ENCODE measurements at regions not wholly inside any gene's neighbourhood (a gene's known extent, or its start where the extent isn't known, plus 50 kb on each side); places are given as distances from the start of the nearest gene placed in this dataset.
"Not testable (repeated sequence)": the region's sequence is repeated elsewhere in the genome, so short reads cannot be mapped to it uniquely, and the experiment has no call there.

- no peak overlapping the region for H3K4me3 ChIP-seq (ENCODE audit: control insufficient read depth, low read depth, low read length)
- DNase-seq (ENCODE audit: low read depth), result no peak
- no peak for TF ChIP-seq CTCF (conservative IDR thresholded peaks at IDR 0.05; ENCODE audit: control insufficient read depth, insufficient read depth, low read depth, low read length)
Measured at GRCh38 chrX:65203545-65203944, 227.3 kb upstream of the ZC4H2 start.

GRCh38 chrX:65196758-65197360 lies 220.6 kb upstream of the ZC4H2 start:
- no peak overlapping the region for H3K4me3 ChIP-seq (ENCODE audit: control insufficient read depth, low read depth, low read length)
- DNase-seq (ENCODE audit: low read depth), result no peak
- TF ChIP-seq CTCF (conservative IDR thresholded peaks at IDR 0.05; ENCODE audit: control insufficient read depth, insufficient read depth, low read depth, low read length), result no peak

GRCh38 chrX:65195621-65196020 lies 219.4 kb upstream of the ZC4H2 start:
- no peak overlapping the region for H3K4me3 ChIP-seq (ENCODE audit: control insufficient read depth, low read depth, low read length)
- TF ChIP-seq CTCF (conservative IDR thresholded peaks at IDR 0.05; ENCODE audit: control insufficient read depth, insufficient read depth, low read depth, low read length), result no peak
- DNase-seq (ENCODE audit: low read depth), result no peak

GRCh38 chrX:65194547-65194946 lies 218.3 kb upstream of the ZC4H2 start:
- no peak for DNase-seq (ENCODE audit: low read depth)
- no peak for TF ChIP-seq CTCF (conservative IDR thresholded peaks at IDR 0.05; ENCODE audit: control insufficient read depth, insufficient read depth, low read depth, low read length)
- H3K4me3 ChIP-seq (ENCODE audit: control insufficient read depth, low read depth, low read length), result no peak overlapping the region

GRCh38 chrX:65163325-65163724 lies 187.1 kb upstream of the ZC4H2 start:
- H3K4me3 ChIP-seq (ENCODE audit: control insufficient read depth, low read depth, low read length); DNase-seq (ENCODE audit: low read depth): not testable (repeated sequence)

GRCh38 chrX:65148232-65148631 lies 172.0 kb upstream of the ZC4H2 start:
- no peak overlapping the region for H3K4me3 ChIP-seq (ENCODE audit: control insufficient read depth, low read depth, low read length)
- no peak for DNase-seq (ENCODE audit: low read depth)
- no peak for TF ChIP-seq CTCF (conservative IDR thresholded peaks at IDR 0.05; ENCODE audit: control insufficient read depth, insufficient read depth, low read depth, low read length)

GRCh38 chrX:65136424-65136823 lies 160.2 kb upstream of the ZC4H2 start:
- no peak for TF ChIP-seq CTCF (conservative IDR thresholded peaks at IDR 0.05; ENCODE audit: control insufficient read depth, insufficient read depth, low read depth, low read length)
- H3K4me3 ChIP-seq (ENCODE audit: control insufficient read depth, low read depth, low read length), result no peak overlapping the region
- DNase-seq (ENCODE audit: low read depth), result no peak
